IMR-90 (cell line): ENCODE measurements at regions not wholly inside any gene's neighbourhood (a gene's known extent, or its start where the extent isn't known, plus 50 kb on each side); places are given as distances from the start of the nearest gene placed in this dataset.
"Not testable (repeated sequence)": the region's sequence is repeated elsewhere in the genome, so short reads cannot be mapped to it uniquely, and the experiment has no call there.

ENCODE experiments used
- ATAC-seq: fragments of 200-7000 bp; cut with Tn5 transposase; 2 replicates; pipeline ENCODE4 v1.9.1; 2020; ENCODE audit warnings: low read depth, mild to moderate bottlenecking, moderate library complexity
- BruUV-seq: library from RNA; stranded (reverse); fragments of 400-500 nt; replicated peaks from 2 replicates; lab custom pipeline; 2021; lab: Mats Ljungman, UMichigan
- CTCF ChIA-PET: fragments of 300-600 bp; formaldehyde crosslinking; extraction: SDS; loops from one replicate; lab custom pipeline; 2021; ENCODE audit warnings: antibody characterized with exemption; lab: Yijun Ruan, JAX
- POLR2A ChIA-PET: fragments of 300-600 bp; sonication (Branson Sonifier 250); formaldehyde crosslinking; loops from one replicate; lab custom pipeline; 2022; ENCODE audit warnings: antibody characterized with exemption; ENCODE audit not compliant: unreplicated experiment; lab: Charles Lee
- DNase-seq: peaks from one replicate; pipeline ENCODE4 v3.0.0; 2013
- H2AFZ ChIP-seq: replicated peaks from 2 replicates; pipeline ENCODE3; 2013; ENCODE audit warnings: low read length, mild to moderate bottlenecking; ENCODE audit not compliant: poor library complexity
- H2AK5ac ChIP-seq: 2 replicates; pipeline ENCODE4 v1.6.1; 2013; ENCODE audit warnings: low read depth, low read length, inconsistent platforms
- H2AK9ac ChIP-seq: replicated peaks from 2 replicates; pipeline ENCODE3; 2013; ENCODE audit warnings: mild to moderate bottlenecking, low read depth, low read length, moderate library complexity; ENCODE audit not compliant: poor library complexity
- H2BK120ac ChIP-seq: 2 replicates; pipeline ENCODE4 v1.6.1; 2013; ENCODE audit warnings: low read depth, low read length, inconsistent platforms
- H2BK15ac ChIP-seq: 3 replicates; pipeline ENCODE4 v1.6.1; 2013; ENCODE audit warnings: low read depth, low read length, inconsistent platforms
- H2BK20ac ChIP-seq: 2 replicates; pipeline ENCODE4 v1.6.1; 2013; ENCODE audit warnings: low read depth, mild to moderate bottlenecking, inconsistent platforms, low read length, moderate library complexity
- H2BK5ac ChIP-seq: 2 replicates; pipeline ENCODE4 v1.6.1; 2013; ENCODE audit warnings: mild to moderate bottlenecking, low read depth, low read length, inconsistent platforms; ENCODE audit not compliant: poor library complexity, severe bottlenecking
- H3K14ac ChIP-seq: replicated peaks from 2 replicates; pipeline ENCODE4 v1.6.1; 2013; ENCODE audit warnings: low read depth, low read length, inconsistent platforms
- H3K18ac ChIP-seq: 2 replicates; pipeline ENCODE4 v1.6.1; 2013; ENCODE audit warnings: low read depth, low read length, control low read depth
- H3K23ac ChIP-seq: 2 replicates; pipeline ENCODE4 v1.6.1; 2013; ENCODE audit warnings: low read depth, low read length, inconsistent platforms
- H3K27ac ChIP-seq: 2 replicates; pipeline ENCODE4 v1.5.1; 2013; ENCODE audit warnings: mild to moderate bottlenecking, control low read depth, low read length; ENCODE audit not compliant: insufficient read depth
- H3K27me3 ChIP-seq: 2 replicates; pipeline ENCODE4 v1.6.1; 2013; ENCODE audit warnings: low read length; ENCODE audit not compliant: control insufficient read depth, insufficient read depth
- H3K36me3 ChIP-seq: 2 replicates; pipeline ENCODE4 v1.6.1; 2013; ENCODE audit warnings: low read length, mixed read lengths; ENCODE audit not compliant: control insufficient read depth, insufficient read depth
- H3K4ac ChIP-seq: 2 replicates; pipeline ENCODE4 v1.6.1; 2013; ENCODE audit warnings: low read depth, low read length, inconsistent platforms
- H3K4me1 ChIP-seq: 2 replicates; pipeline ENCODE4 v1.6.1; 2013; ENCODE audit warnings: low read length, mixed read lengths; ENCODE audit not compliant: control insufficient read depth, insufficient read depth
- H3K4me2 ChIP-seq: 2 replicates; pipeline ENCODE4 v1.6.1; 2013; ENCODE audit warnings: low read depth, mild to moderate bottlenecking, control low read depth, low read length, moderate library complexity
- H3K4me3 ChIP-seq: 2 replicates; pipeline ENCODE4 v1.5.1; 2013; ENCODE audit warnings: low read depth, mild to moderate bottlenecking, control low read depth, low read length, moderate library complexity; ENCODE audit not compliant: insufficient read depth
- H3K56ac ChIP-seq: 2 replicates; pipeline ENCODE4 v1.6.1; 2013; ENCODE audit warnings: low read length, inconsistent platforms; ENCODE audit not compliant: insufficient read depth; ENCODE audit errors: extremely low read depth
- H3K79me1 ChIP-seq, 2 experiments: 2 replicates each; pipeline ENCODE4 v1.6.1; 2013; ENCODE audit warnings: low read length in 2 of 2, inconsistent platforms in 1 of 2, low read depth in 1 of 2
- H3K9ac ChIP-seq: 2 replicates; pipeline ENCODE4 v1.6.1; 2013; ENCODE audit warnings: low read depth, low read length, control low read depth
- H3K9me1 ChIP-seq: 2 replicates; pipeline ENCODE4 v1.6.1; 2013; ENCODE audit warnings: low read length, inconsistent platforms; ENCODE audit not compliant: insufficient read depth
- H3K9me3 ChIP-seq: 2 replicates; pipeline ENCODE4 v1.6.1; 2013; ENCODE audit warnings: low read length; ENCODE audit not compliant: control insufficient read depth, insufficient read depth
- H4K20me1 ChIP-seq: 2 replicates; pipeline ENCODE4 v1.6.1; 2013; ENCODE audit warnings: low read length, inconsistent platforms; ENCODE audit not compliant: insufficient read depth
- H4K5ac ChIP-seq: 2 replicates; pipeline ENCODE4 v1.6.1; 2013; ENCODE audit warnings: mild to moderate bottlenecking, low read depth, low read length, control low read depth
- H4K8ac ChIP-seq, 2 experiments: 2 replicates each; pipeline ENCODE4 v1.6.1; 2013; ENCODE audit warnings: low read depth in 2 of 2, low read length in 2 of 2, control low read depth in 1 of 2, inconsistent platforms in 1 of 2
- H4K91ac ChIP-seq: 2 replicates; pipeline ENCODE4 v1.6.1; 2013; ENCODE audit warnings: low read depth, low read length, inconsistent platforms; ENCODE audit not compliant: insufficient read depth
- WGBS, 2 experiments: methylation state at CpG; one replicate each; pipeline versions ENCODE4 v1.1.5 to v1.1.7; 2013; ENCODE audit warnings: missing lambda C conversion rate in 2 of 2; ENCODE audit not compliant: insufficient read length in 1 of 2; ENCODE audit errors: extremely low coverage in 2 of 2; 5-methylcytosine and 5-hydroxymethylcytosine counted together
- dilution Hi-C: fragments of 300-500 bp; cut with HindIII; formaldehyde crosslinking; loops from one replicate; pipeline ENCODE4 v1.14.3; 2018; ENCODE audit warnings: low sequenced_read_pairs; ENCODE audit not compliant: unreplicated experiment
- in situ Hi-C: fragments of 300-500 bp; cut with MboI; formaldehyde crosslinking; loops from 3 replicates; pipeline ENCODE4 v1.14.3; 2019; ENCODE audit warnings: low sequenced_read_pairs, inconsistent platforms, mixed read lengths
- intact Hi-C: fragments of 100-400 bp; cut with micrococcal nuclease; formaldehyde crosslinking; loops from 2 replicates; pipeline ENCODE4 v1.10.0; 2022

GRCh38 chr11:29050962-29051361, 942.8 kb downstream of the METTL15 start:
- H4K20me1 ChIP-seq, H3K18ac ChIP-seq, H4K5ac ChIP-seq, H3K14ac ChIP-seq, H2BK15ac ChIP-seq, H3K9ac ChIP-seq, BruUV-seq, H3K4me3 ChIP-seq, H3K27ac ChIP-seq, H3K4me1 ChIP-seq, H2AFZ ChIP-seq, H3K27me3 ChIP-seq, H3K9me3 ChIP-seq, H2AK5ac ChIP-seq, intact Hi-C loops, CTCF ChIA-PET, H3K56ac ChIP-seq, H2BK20ac ChIP-seq, H2AK9ac ChIP-seq, H2BK120ac ChIP-seq, POLR2A ChIA-PET, in situ Hi-C loops, H3K79me1 ChIP-seq, H3K36me3 ChIP-seq, H3K9me1 ChIP-seq, H3K23ac ChIP-seq, H2BK5ac ChIP-seq, H3K4me2 ChIP-seq, H3K4ac ChIP-seq, H4K91ac ChIP-seq, H4K8ac ChIP-seq, ATAC-seq, dilution Hi-C loops, DNase-seq: not testable (repeated sequence)
- WGBS, 2 experiments = 90% methylated on average over 2 of the region's 11 CpGs; no CpG with 5 or more reads in 1 of the 2 experiments
